Stomach (tissue), 4 donors: ENCODE measurements at regions not wholly inside any gene's neighbourhood (a gene's known extent, or its start where the extent isn't known, plus 50 kb on each side); places are given as distances from the start of the nearest gene placed in this dataset.

Experiments used
- EP300 ChIP-seq: sonication (generic); formaldehyde crosslinking; IDR thresholded peaks from one replicate; pipeline ENCODE4 v1.6.1; 2017; ENCODE audit warnings: antibody characterized with exemption
- POLR2A ChIP-seq, 4 donors: fragments of 450-650 bp; IDR thresholded peaks; one replicate each; pipeline ENCODE4 v1.6.1; 2016; ENCODE audit warnings: antibody characterized with exemption in 4 of 4, control low read depth in 2 of 4, mild to moderate bottlenecking in 1 of 4, moderate library complexity in 1 of 4
- POLR2AphosphoS5 ChIP-seq, 3 donors: sonication (generic); formaldehyde crosslinking; IDR thresholded peaks; one replicate each; pipeline ENCODE4 v1.6.1; 2016; ENCODE audit warnings: antibody characterized with exemption in 3 of 3
- TF ChIP-seq, protein P1 (sequence below), 7 experiments: fragments of 450-650 bp in 4 of 7; fragments of 200-600 bp in 3 of 7; sonication (generic) in 3 of 7; IDR thresholded peaks; one replicate each; pipeline ENCODE4 v1.5.1; 2016 to 2019; ENCODE audit warnings: antibody characterized with exemption in 7 of 7, control low read depth in 2 of 7, mild to moderate bottlenecking in 1 of 7

DNA sequence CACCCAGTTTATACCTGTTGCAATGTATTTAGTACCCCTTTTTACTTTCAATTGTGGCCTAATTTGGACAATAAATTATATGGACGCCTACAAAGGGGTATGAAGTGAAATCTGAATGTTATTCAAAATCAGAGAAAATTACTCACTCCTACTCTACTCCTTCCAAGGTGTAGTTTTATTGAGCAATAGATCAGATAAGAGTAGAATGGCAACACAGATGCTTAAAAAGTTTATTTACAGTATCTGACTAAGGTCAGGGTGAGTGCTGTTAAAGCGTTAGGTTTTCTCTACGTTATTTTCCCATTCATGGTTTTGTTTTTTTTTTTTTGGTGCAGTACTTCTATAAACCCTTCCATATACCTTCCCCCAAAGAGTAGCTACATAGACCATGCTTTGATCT is 805.6 kb downstream of the KCNA4 start:
- TF ChIP-seq, protein P1, sequence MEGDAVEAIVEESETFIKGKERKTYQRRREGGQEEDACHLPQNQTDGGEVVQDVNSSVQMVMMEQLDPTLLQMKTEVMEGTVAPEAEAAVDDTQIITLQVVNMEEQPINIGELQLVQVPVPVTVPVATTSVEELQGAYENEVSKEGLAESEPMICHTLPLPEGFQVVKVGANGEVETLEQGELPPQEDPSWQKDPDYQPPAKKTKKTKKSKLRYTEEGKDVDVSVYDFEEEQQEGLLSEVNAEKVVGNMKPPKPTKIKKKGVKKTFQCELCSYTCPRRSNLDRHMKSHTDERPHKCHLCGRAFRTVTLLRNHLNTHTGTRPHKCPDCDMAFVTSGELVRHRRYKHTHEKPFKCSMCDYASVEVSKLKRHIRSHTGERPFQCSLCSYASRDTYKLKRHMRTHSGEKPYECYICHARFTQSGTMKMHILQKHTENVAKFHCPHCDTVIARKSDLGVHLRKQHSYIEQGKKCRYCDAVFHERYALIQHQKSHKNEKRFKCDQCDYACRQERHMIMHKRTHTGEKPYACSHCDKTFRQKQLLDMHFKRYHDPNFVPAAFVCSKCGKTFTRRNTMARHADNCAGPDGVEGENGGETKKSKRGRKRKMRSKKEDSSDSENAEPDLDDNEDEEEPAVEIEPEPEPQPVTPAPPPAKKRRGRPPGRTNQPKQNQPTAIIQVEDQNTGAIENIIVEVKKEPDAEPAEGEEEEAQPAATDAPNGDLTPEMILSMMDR (IDR thresholded peaks at IDR 0.05): no peak
- TF ChIP-seq EP300 (no peak), POLR2AphosphoS5 (IDR thresholded peaks at IDR 0.05) (no peak), POLR2A (IDR thresholded peaks at IDR 0.05) (no peak)
